Endothelial cell of umbilical vein (primary cell): ENCODE measurements at regions not wholly inside any gene's neighbourhood (a gene's known extent, or its start where the extent isn't known, plus 50 kb on each side); places are given as distances from the start of the nearest gene placed in this dataset.

Experiments used
- BruUV-seq: library from RNA; stranded (reverse); fragments of 400-500 nt; replicated peaks from 2 replicates; lab custom pipeline; 2021; lab: Mats Ljungman, UMichigan
- CTCF ChIA-PET: fragments of 300-600, 350-600 bp; sonication (Branson Sonifier 250); formaldehyde crosslinking; loops from one replicate; lab custom pipeline; 2021; ENCODE audit warnings: antibody characterized with exemption, inconsistent platforms; lab: Charles Lee
- POLR2A ChIA-PET: fragments of 300-600, 350-600 bp; sonication (Branson Sonifier 250); formaldehyde crosslinking; loops from one replicate; lab custom pipeline; 2021; ENCODE audit warnings: antibody characterized with exemption, inconsistent platforms; lab: Charles Lee
- DNase-seq: peaks from one replicate; pipeline ENCODE4 v3.0.0-alpha.2; 2011; ENCODE audit warnings: low read depth, low spot score
- FAIRE-seq: peaks from 2 replicates; lab custom pipeline; 2011; peaks lifted over from hg19 to GRCh38; lab: Jason Lieb, UNC
- H2AFZ ChIP-seq: 2 replicates; pipeline ENCODE4 v1.6.0; 2012; ENCODE audit warnings: low read depth, low read length, control low read depth, inconsistent platforms
- H3K27ac ChIP-seq: 2 replicates; pipeline ENCODE4 v1.5.1; 2011; ENCODE audit warnings: low read depth, mild to moderate bottlenecking, control low read depth, low read length, moderate library complexity; ENCODE audit not compliant: insufficient read depth
- H3K27me3 ChIP-seq, 2 experiments: 2 replicates each; pipeline versions ENCODE4 v1.6.0 to v1.6.1; 2011; ENCODE audit warnings: low read length in 2 of 2, mixed read lengths in 1 of 2; ENCODE audit not compliant: control insufficient read depth in 2 of 2, insufficient read depth in 2 of 2
- H3K36me3 ChIP-seq, 2 experiments: 2 replicates in 1 of 2; 3 replicates in 1 of 2; pipeline ENCODE4 v1.5.1; 2011; ENCODE audit warnings: low read length in 2 of 2, mild to moderate bottlenecking in 1 of 2, moderate library complexity in 1 of 2; ENCODE audit not compliant: control insufficient read depth in 2 of 2, insufficient read depth in 2 of 2; ENCODE audit errors: extremely low read depth in 1 of 2
- H3K4me1 ChIP-seq: 3 replicates; pipeline ENCODE4 v1.5.1; 2011; ENCODE audit warnings: mild to moderate bottlenecking, low read length; ENCODE audit not compliant: control insufficient read depth, insufficient read depth; ENCODE audit errors: extremely low read depth
- H3K4me2 ChIP-seq: 2 replicates; pipeline ENCODE4 v1.6.1; 2011; ENCODE audit warnings: low read length, control low read depth, mixed read lengths; ENCODE audit not compliant: insufficient read depth
- H3K4me3 ChIP-seq, 3 experiments: fragments of 200-600 bp in 1 of 3; sonication (generic), shearing (Covaris generic) in 1 of 3; replicated peaks in 1 of 3; 2 replicates each; pipeline ENCODE4 v1.5.1; 2011 to 2016; ENCODE audit warnings: control low read depth in 3 of 3, low read length in 3 of 3, mild to moderate bottlenecking in 2 of 3, inconsistent platforms in 1 of 3, low read depth in 1 of 3, moderate library complexity in 1 of 3; ENCODE audit not compliant: insufficient read depth in 1 of 3
- H3K79me2 ChIP-seq: 2 replicates; pipeline ENCODE4 v1.6.0; 2012; ENCODE audit warnings: low read length, inconsistent platforms; ENCODE audit not compliant: control insufficient read depth, insufficient read depth
- H3K9ac ChIP-seq: replicated peaks from 2 replicates; pipeline ENCODE3; 2011; ENCODE audit warnings: low read length, control low read depth; ENCODE audit not compliant: insufficient read depth; ENCODE audit errors: extremely low read depth
- H3K9me1 ChIP-seq: replicated peaks from 3 replicates; pipeline ENCODE4 v1.6.0; 2011; ENCODE audit warnings: mild to moderate bottlenecking, low read length; ENCODE audit not compliant: control insufficient read depth, insufficient read depth; ENCODE audit errors: extremely low read depth
- H3K9me3 ChIP-seq: replicated peaks from 2 replicates; pipeline ENCODE4 v1.5.1; 2012; ENCODE audit warnings: low read length, inconsistent platforms; ENCODE audit not compliant: control insufficient read depth, insufficient read depth
- H4K20me1 ChIP-seq: replicated peaks from 2 replicates; pipeline ENCODE3; 2011; ENCODE audit warnings: mild to moderate bottlenecking, low read length; ENCODE audit not compliant: control insufficient read depth, insufficient read depth; ENCODE audit errors: extremely low read depth
- CTCF ChIP-seq, 2 donors: IDR thresholded peaks; 1 replicate in 1 of 2; 2 replicates in 1 of 2; pipeline ENCODE4 v1.5.1; 2011; ENCODE audit warnings: low read length in 2 of 2, mild to moderate bottlenecking in 2 of 2, moderate library complexity in 2 of 2, control low read depth in 1 of 2, inconsistent platforms in 1 of 2, low read depth in 1 of 2; ENCODE audit not compliant: insufficient read depth in 1 of 2; ENCODE audit errors: extremely low read depth in 1 of 2
- EZH2 ChIP-seq: IDR thresholded peaks from 2 replicates; pipeline ENCODE4 v1.6.1; 2012; ENCODE audit warnings: borderline replicate concordance, low read depth, mild to moderate bottlenecking, moderate library complexity, low read length, inconsistent platforms; ENCODE audit not compliant: severe bottlenecking
- FOS ChIP-seq: IDR thresholded peaks from 2 replicates; pipeline ENCODE4 v1.6.1; 2011; ENCODE audit warnings: mild to moderate bottlenecking, low read length, moderate library complexity, borderline replicate concordance; ENCODE audit not compliant: insufficient read depth
- GATA2 ChIP-seq: IDR thresholded peaks from 2 replicates; pipeline ENCODE4 v1.7.0; 2011; ENCODE audit warnings: low read depth, mild to moderate bottlenecking, moderate library complexity, mixed read lengths, low read length; ENCODE audit not compliant: insufficient read length, insufficient read depth
- JUN ChIP-seq: IDR thresholded peaks from 2 replicates; pipeline ENCODE4 v1.6.1; 2011; ENCODE audit warnings: borderline replicate concordance, low read depth; ENCODE audit not compliant: insufficient read length, insufficient read depth
- MAX ChIP-seq: IDR thresholded peaks from 2 replicates; pipeline ENCODE4 v1.6.1; 2011; ENCODE audit not compliant: insufficient read depth, insufficient read length
- MYC ChIP-seq: IDR thresholded peaks from one replicate; pipeline ENCODE4 v1.6.1; 2011; ENCODE audit warnings: mild to moderate bottlenecking, low read depth, low read length
- POLR2A ChIP-seq: IDR thresholded peaks from 2 replicates; pipeline ENCODE4 v1.6.1; 2012; ENCODE audit warnings: low read depth, mild to moderate bottlenecking, control low read depth, low read length
- POLR2AphosphoS5 ChIP-seq: IDR thresholded peaks from 2 replicates; pipeline ENCODE4 v1.6.1; 2012; ENCODE audit warnings: low read depth, mild to moderate bottlenecking, control low read depth, low read length, moderate library complexity; ENCODE audit not compliant: insufficient read depth
- dilution Hi-C: fragments of 300-500 bp; cut with MboI; formaldehyde crosslinking; loops from one replicate; pipeline ENCODE4 v1.15.0; 2019; ENCODE audit warnings: low sequenced_read_pairs; ENCODE audit not compliant: extremely low pct_ligation_motif_present
- intact Hi-C: fragments of 100-400 bp; cut with micrococcal nuclease; formaldehyde crosslinking; loops from one replicate; pipeline ENCODE4 v1.10.0; 2022

- dilution Hi-C loops (no loop called here), intact Hi-C loops (no loop called here)
- DNase-seq, result no peak
- BruUV-seq, result no TSS peak
- ChIA-PET CTCF (interaction anchor here (0.8 to 2.1 kb wide), 2 partner anchors 297 to 334 kb away, joined by 3 to 5 read pairs; no protein-coding TSS in a partner anchor), POLR2A (no interaction called here)
- no peak for FAIRE-seq
- H2AFZ ChIP-seq, result no peak overlapping the region
- no peak overlapping the region for H3K9ac ChIP-seq
- no peaks in the 10 kb centered on the region for H3K9me1 ChIP-seq
- H3K9me3 ChIP-seq, result no peaks in the 10 kb centered on the region
- no peaks in the 10 kb centered on the region for H3K27me3 ChIP-seq
- no peak overlapping the region for H3K27ac ChIP-seq
- H3K79me2 ChIP-seq, result no peaks in the 10 kb centered on the region
- no peaks in the 10 kb centered on the region for H3K4me1 ChIP-seq
- no peak overlapping the region for H3K4me3 ChIP-seq
- no peak overlapping the region for H3K4me2 ChIP-seq
- H4K20me1 ChIP-seq, result no peaks in the 10 kb centered on the region
- no peaks in the 10 kb centered on the region for H3K36me3 ChIP-seq
- TF ChIP-seq POLR2AphosphoS5, result no peak
- TF ChIP-seq FOS, result no peak
- TF ChIP-seq EZH2, result no peak
- no peak for TF ChIP-seq GATA2
- no peak for TF ChIP-seq JUN
- no peak for TF ChIP-seq POLR2A
- no peak for TF ChIP-seq CTCF (IDR thresholded peaks at IDR 0.05; ENCODE audit: extremely low read depth in 1 of 2, insufficient read depth in 1 of 2, low read depth in 1 of 2, low read length in 2 of 2)
- no peak for TF ChIP-seq MAX
- no peak for TF ChIP-seq MYC
Measured at GRCh38 chr6:15849395-15849794, 186.6 kb upstream of the DTNBP1 start.
